ENCODE measurements at regions not wholly inside any gene's neighbourhood (a gene's known extent, or its start where the extent isn't known, plus 50 kb on each side); places are given as distances from the start of the nearest gene placed in this dataset.

DNA sequence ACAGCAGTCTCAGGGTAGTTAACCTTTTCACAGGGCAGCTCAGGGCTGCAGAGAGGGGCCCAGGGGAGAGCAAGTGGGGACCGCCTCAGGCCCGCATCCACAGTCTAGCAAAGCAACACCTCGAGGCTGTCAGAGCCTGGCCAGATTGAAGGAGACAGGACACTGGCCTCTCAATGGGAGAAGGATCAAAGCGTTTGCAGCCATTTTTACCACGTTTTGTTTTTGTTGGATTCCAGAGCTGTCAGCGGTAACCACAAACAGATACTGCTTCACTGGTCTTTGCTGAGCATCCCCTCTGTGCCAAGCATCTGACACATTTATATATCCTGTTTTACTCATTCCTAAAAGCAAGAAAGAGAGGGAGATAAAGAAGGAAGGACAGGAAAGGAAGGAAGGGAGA is 153.8 kb downstream of the SHQ1 start:
- FAIRE-seq = no peak
- no peaks in the 10 kb centered on the region for H3K36me3 ChIP-seq (ENCODE audit: insufficient read depth, low read length)
- Mint-ChIP-seq H3K4me3 (ENCODE audit: unreplicated experiment) (no peak overlapping the region), H3K27ac (ENCODE audit: unreplicated experiment) (no peak overlapping the region), H3K4me1 (ENCODE audit: low read depth, unreplicated experiment) (peaks cover 6% of the 10 kb centered on the region), H3K9me3 (ENCODE audit: unreplicated experiment) (no peaks in the 10 kb centered on the region), H3K27me3 (ENCODE audit: low read depth, unreplicated experiment) (peaks cover 27% of the 10 kb centered on the region), H3K36me3 (ENCODE audit: low read depth, unreplicated experiment) (no peaks in the 10 kb centered on the region)
- peak overlapping the region; percentile 23 for H3K4me2 ChIP-seq (ENCODE audit: low read length)
- no peaks in the 10 kb centered on the region for H3K79me2 ChIP-seq (ENCODE audit: insufficient read depth, low read length)
- no peak overlapping the region for H3K27ac ChIP-seq (ENCODE audit: low read depth, low read length)
- H3K4me1 ChIP-seq (ENCODE audit: insufficient read depth, low read length) = peaks cover 4% of the 10 kb centered on the region
- no peak overlapping the region for H3K9ac ChIP-seq (ENCODE audit: low read length)
- H2AFZ ChIP-seq (ENCODE audit: low read depth, low read length) = no peak overlapping the region
- DNase-seq (ENCODE audit: low read depth) = peak; percentile 64
- H3K9me3 ChIP-seq (ENCODE audit: insufficient read depth, low read depth, low read length) = no peaks in the 10 kb centered on the region
- no peak overlapping the region for H3K4me3 ChIP-seq (ENCODE audit: insufficient read depth, low read depth, low read length)
- H4K20me1 ChIP-seq (ENCODE audit: insufficient read depth, low read length) = no peaks in the 10 kb centered on the region
- peaks cover 3% of the 10 kb centered on the region for H3K27me3 ChIP-seq (ENCODE audit: insufficient read depth, low read length)
- TF ChIP-seq, protein P1, sequence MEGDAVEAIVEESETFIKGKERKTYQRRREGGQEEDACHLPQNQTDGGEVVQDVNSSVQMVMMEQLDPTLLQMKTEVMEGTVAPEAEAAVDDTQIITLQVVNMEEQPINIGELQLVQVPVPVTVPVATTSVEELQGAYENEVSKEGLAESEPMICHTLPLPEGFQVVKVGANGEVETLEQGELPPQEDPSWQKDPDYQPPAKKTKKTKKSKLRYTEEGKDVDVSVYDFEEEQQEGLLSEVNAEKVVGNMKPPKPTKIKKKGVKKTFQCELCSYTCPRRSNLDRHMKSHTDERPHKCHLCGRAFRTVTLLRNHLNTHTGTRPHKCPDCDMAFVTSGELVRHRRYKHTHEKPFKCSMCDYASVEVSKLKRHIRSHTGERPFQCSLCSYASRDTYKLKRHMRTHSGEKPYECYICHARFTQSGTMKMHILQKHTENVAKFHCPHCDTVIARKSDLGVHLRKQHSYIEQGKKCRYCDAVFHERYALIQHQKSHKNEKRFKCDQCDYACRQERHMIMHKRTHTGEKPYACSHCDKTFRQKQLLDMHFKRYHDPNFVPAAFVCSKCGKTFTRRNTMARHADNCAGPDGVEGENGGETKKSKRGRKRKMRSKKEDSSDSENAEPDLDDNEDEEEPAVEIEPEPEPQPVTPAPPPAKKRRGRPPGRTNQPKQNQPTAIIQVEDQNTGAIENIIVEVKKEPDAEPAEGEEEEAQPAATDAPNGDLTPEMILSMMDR (IDR thresholded peaks at IDR 0.05; ENCODE audit: insufficient read depth, low read depth, low read length) = no peak
- no peak for TF ChIP-seq EZH2 (IDR thresholded peaks at IDR 0.05; ENCODE audit: insufficient read depth, low read length)

DNA sequence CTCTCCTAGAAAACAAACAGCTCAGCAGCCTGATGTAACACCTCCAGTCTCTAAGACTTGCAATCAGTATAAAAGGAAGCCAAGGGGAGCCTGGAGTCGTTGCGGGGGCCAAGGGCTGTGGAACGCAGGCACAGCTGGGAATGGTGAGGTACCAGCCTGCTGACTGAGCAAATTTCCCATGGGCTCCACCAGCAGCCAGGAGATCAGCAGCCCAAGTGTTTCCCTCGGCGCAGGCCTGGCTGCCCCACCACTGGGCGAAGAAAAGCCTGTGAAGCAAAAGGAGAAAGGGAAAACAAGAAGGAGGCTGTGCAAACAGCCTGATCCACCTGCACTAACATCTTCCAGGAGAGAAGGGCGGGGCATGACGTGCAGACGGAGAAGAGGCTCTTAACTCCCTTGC is 155.3 kb downstream of the SHQ1 start:
- Mint-ChIP-seq H3K27me3 (ENCODE audit: low read depth, unreplicated experiment) (peaks cover 25% of the 10 kb centered on the region), H3K4me1 (ENCODE audit: low read depth, unreplicated experiment) (peaks cover 6% of the 10 kb centered on the region), H3K4me3 (ENCODE audit: unreplicated experiment) (no peak overlapping the region), H3K9me3 (ENCODE audit: unreplicated experiment) (no peaks in the 10 kb centered on the region), H3K36me3 (ENCODE audit: low read depth, unreplicated experiment) (no peaks in the 10 kb centered on the region), H3K27ac (ENCODE audit: unreplicated experiment) (no peak overlapping the region)
- no peaks in the 10 kb centered on the region for H4K20me1 ChIP-seq (ENCODE audit: insufficient read depth, low read length)
- TF ChIP-seq EZH2 (IDR thresholded peaks at IDR 0.05; ENCODE audit: insufficient read depth, low read length) = no peak
- TF ChIP-seq, protein P1 (IDR thresholded peaks at IDR 0.05; ENCODE audit: insufficient read depth, low read depth, low read length) = no peak
- H3K9me3 ChIP-seq (ENCODE audit: insufficient read depth, low read depth, low read length) = no peaks in the 10 kb centered on the region
- DNase-seq (ENCODE audit: low read depth) = no peak
- H3K27ac ChIP-seq (ENCODE audit: low read depth, low read length) = no peak overlapping the region
- H2AFZ ChIP-seq (ENCODE audit: low read depth, low read length) = no peak overlapping the region
- peaks cover 4% of the 10 kb centered on the region for H3K4me1 ChIP-seq (ENCODE audit: insufficient read depth, low read length)
- H3K4me3 ChIP-seq (ENCODE audit: insufficient read depth, low read depth, low read length) = no peak overlapping the region
- FAIRE-seq = no peak
- no peaks in the 10 kb centered on the region for H3K79me2 ChIP-seq (ENCODE audit: insufficient read depth, low read length)
- H3K4me2 ChIP-seq (ENCODE audit: low read length) = no peak overlapping the region
- H3K27me3 ChIP-seq (ENCODE audit: insufficient read depth, low read length) = peaks cover 3% of the 10 kb centered on the region
- no peak overlapping the region for H3K9ac ChIP-seq (ENCODE audit: low read length)
- H3K36me3 ChIP-seq (ENCODE audit: insufficient read depth, low read length) = no peaks in the 10 kb centered on the region

DNA sequence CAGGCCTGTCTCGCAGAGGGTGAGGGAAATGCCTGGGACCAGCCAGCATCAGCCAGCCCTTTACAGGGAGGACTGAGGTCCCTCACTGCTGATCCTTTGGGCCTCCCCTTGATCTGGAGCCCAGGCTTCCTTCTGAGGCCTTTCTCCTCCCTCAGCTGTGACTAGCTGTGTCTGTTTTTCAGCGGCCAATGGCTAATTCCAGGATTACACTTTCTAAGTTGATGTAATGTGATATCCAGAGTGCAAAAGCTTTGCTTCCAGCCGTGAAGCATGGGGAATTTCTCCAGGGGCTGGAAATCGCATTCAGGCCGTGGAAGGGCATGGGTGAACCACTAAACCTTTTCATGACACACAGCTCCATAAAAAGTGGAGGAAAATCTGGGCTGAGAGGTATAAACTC is 157.6 kb downstream of the SHQ1 start:
- H3K4me1 ChIP-seq (ENCODE audit: insufficient read depth, low read length) = peaks cover 4% of the 10 kb centered on the region
- Mint-ChIP-seq H3K4me3 (ENCODE audit: unreplicated experiment) (no peak overlapping the region), H3K36me3 (ENCODE audit: low read depth, unreplicated experiment) (no peaks in the 10 kb centered on the region), H3K4me1 (ENCODE audit: low read depth, unreplicated experiment) (peaks cover 6% of the 10 kb centered on the region), H3K27me3 (ENCODE audit: low read depth, unreplicated experiment) (peaks cover 26% of the 10 kb centered on the region), H3K9me3 (ENCODE audit: unreplicated experiment) (no peaks in the 10 kb centered on the region), H3K27ac (ENCODE audit: unreplicated experiment) (no peak overlapping the region)
- no peaks in the 10 kb centered on the region for H3K36me3 ChIP-seq (ENCODE audit: insufficient read depth, low read length)
- no peaks in the 10 kb centered on the region for H3K9me3 ChIP-seq (ENCODE audit: insufficient read depth, low read depth, low read length)
- H3K27ac ChIP-seq (ENCODE audit: low read depth, low read length) = no peak overlapping the region
- no peaks in the 10 kb centered on the region for H3K79me2 ChIP-seq (ENCODE audit: insufficient read depth, low read length)
- H3K4me3 ChIP-seq (ENCODE audit: insufficient read depth, low read depth, low read length) = no peak overlapping the region
- FAIRE-seq (no peak), DNase-seq (ENCODE audit: low read depth) (no peak)
- H3K27me3 ChIP-seq (ENCODE audit: insufficient read depth, low read length) = peaks cover under 1% of the 10 kb centered on the region
- no peak overlapping the region for H3K9ac ChIP-seq (ENCODE audit: low read length)
- no peak for TF ChIP-seq EZH2 (IDR thresholded peaks at IDR 0.05; ENCODE audit: insufficient read depth, low read length)
- TF ChIP-seq, protein P1 (IDR thresholded peaks at IDR 0.05; ENCODE audit: insufficient read depth, low read depth, low read length) = no peak
- no peak overlapping the region for H2AFZ ChIP-seq (ENCODE audit: low read depth, low read length)
- no peaks in the 10 kb centered on the region for H4K20me1 ChIP-seq (ENCODE audit: insufficient read depth, low read length)
- H3K4me2 ChIP-seq (ENCODE audit: low read length) = no peak overlapping the region

Measured in astrocyte (in vitro differentiated cells and primary cell).